ENCODE measurements at regions not wholly inside any gene's neighbourhood (a gene's known extent, or its start where the extent isn't known, plus 50 kb on each side); places are given as distances from the start of the nearest gene placed in this dataset.

GRCh38 chr6:167759912-167760311 lies 66.8 kb upstream of the AFDN start:
- no peak for TF ChIP-seq GATA2 (IDR thresholded peaks at IDR 0.05; ENCODE audit: low read depth, low read length)
- no peak for TF ChIP-seq GATA3 (IDR thresholded peaks at IDR 0.05; ENCODE audit: low read depth, low read length)
